Stomach (tissue), 8 donors: ENCODE measurements at regions not wholly inside any gene's neighbourhood (a gene's known extent, or its start where the extent isn't known, plus 50 kb on each side); places are given as distances from the start of the nearest gene placed in this dataset.

ENCODE experiments used
- DNase-seq, 2 donors: peaks; one replicate each; pipeline versions ENCODE4 v3.0.0 to v3.0.0-alpha.2; 2013 to 2019
- H3K27ac ChIP-seq, 5 donors: fragments of 200-600 bp in 4 of 5; sonication (generic) in 4 of 5; one replicate each; pipeline ENCODE4 v1.5.1; 2013 to 2019; ENCODE audit warnings: mild to moderate bottlenecking in 1 of 5, moderate library complexity in 1 of 5
- H3K27me3 ChIP-seq, 3 donors: fragments of 200-600 bp; sonication (generic); one replicate each; pipeline ENCODE4 v1.5.1; 2017 to 2019; ENCODE audit warnings: mixed run types in 1 of 3
- H3K36me3 ChIP-seq, 4 donors: fragments of 200-600 bp; sonication (generic); 1 replicate in 3 of 4; 2 replicates in 1 of 4; pipeline ENCODE4 v1.5.1; 2016 to 2019
- H3K4me1 ChIP-seq, 4 donors: fragments of 200-600 bp; sonication (generic); one replicate each; pipeline ENCODE4 v1.5.1; 2016 to 2019
- H3K4me3 ChIP-seq, 4 donors: fragments of 200-600 bp; sonication (generic) in 3 of 4; one replicate each; pipeline ENCODE4 v1.5.1; 2016 to 2019; ENCODE audit warnings: mild to moderate bottlenecking in 1 of 4
- H3K9me3 ChIP-seq, 4 donors: fragments of 200-600 bp; sonication (generic); one replicate each; pipeline ENCODE4 v1.5.1; 2016 to 2019
- EP300 ChIP-seq: sonication (generic); formaldehyde crosslinking; IDR thresholded peaks from one replicate; pipeline ENCODE4 v1.6.1; 2017; ENCODE audit warnings: antibody characterized with exemption
- POLR2A ChIP-seq, 4 donors: fragments of 450-650 bp; IDR thresholded peaks; one replicate each; pipeline ENCODE4 v1.6.1; 2016; ENCODE audit warnings: antibody characterized with exemption in 4 of 4, control low read depth in 2 of 4, mild to moderate bottlenecking in 1 of 4, moderate library complexity in 1 of 4
- POLR2AphosphoS5 ChIP-seq, 3 donors: sonication (generic); formaldehyde crosslinking; IDR thresholded peaks; one replicate each; pipeline ENCODE4 v1.6.1; 2016; ENCODE audit warnings: antibody characterized with exemption in 3 of 3
- WGBS, 5 donors: extraction: QIAGEN DNeasy Blood & Tissue Kit in 3 of 5; methylation state at CpG; one replicate each; pipeline versions ENCODE4 v1.1.5 to v1.1.7; 2013 to 2018; 5-methylcytosine and 5-hydroxymethylcytosine counted together
- intact Hi-C: fragments of 100-400 bp; cut with DNase I; formaldehyde crosslinking; loops from one replicate; pipeline ENCODE4 v1.15.1; 2023; ENCODE audit warnings: low total_unique reads
- TF ChIP-seq, protein P1 (sequence below), 7 experiments: fragments of 450-650 bp in 4 of 7; fragments of 200-600 bp in 3 of 7; sonication (generic) in 3 of 7; IDR thresholded peaks; one replicate each; pipeline ENCODE4 v1.5.1; 2016 to 2019; ENCODE audit warnings: antibody characterized with exemption in 7 of 7, control low read depth in 2 of 7, mild to moderate bottlenecking in 1 of 7
- donor health status: healthy with polysubstance abuse.
- donor health status: Bipolar disorder and iron deficiency.
- donor health status: healthy.

DNA sequence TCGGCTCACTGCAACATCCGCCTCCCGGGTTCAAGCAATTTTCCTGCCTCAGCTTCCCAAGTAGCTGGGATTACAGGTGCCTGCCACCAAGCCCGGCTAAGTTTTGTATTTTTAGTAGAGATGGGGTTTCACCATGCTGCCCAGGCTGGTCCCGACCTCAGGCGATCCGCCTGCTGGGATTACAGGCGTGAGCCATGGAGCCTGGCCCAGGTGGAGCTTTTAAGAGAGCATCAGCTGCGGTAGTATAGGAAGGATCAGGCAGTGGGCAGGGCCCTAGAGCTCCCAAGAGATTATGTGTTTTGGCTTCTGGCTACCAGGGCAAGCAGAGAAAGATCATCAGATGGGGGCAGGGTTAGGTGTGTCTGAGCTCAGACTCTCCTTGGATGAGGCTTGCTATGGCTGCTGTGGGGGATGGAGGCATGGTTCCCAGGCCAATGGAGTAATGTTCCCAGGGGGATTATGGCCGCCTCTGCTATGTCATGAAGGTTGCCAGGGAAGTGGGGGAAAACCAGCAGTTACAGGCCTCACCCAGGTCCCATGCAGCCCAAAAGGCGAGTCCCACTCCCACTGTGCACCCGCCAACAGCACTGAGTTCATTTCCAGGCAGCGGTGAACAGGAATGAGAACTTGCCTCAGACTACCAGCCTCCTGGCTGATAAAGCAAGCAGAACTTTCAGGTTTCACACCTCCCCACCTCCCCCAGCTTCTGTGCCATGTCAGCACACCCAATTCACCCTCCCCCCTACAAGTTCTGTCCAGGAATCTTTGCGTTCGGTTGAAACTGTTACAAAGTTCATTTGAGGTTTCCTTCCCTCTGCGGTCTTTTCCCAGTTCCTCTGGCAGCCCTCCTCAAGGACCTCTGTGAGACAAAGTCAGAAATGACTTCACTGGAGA, 507.6 kb downstream of the SPATA31D1 start:
- TF ChIP-seq, protein P1, sequence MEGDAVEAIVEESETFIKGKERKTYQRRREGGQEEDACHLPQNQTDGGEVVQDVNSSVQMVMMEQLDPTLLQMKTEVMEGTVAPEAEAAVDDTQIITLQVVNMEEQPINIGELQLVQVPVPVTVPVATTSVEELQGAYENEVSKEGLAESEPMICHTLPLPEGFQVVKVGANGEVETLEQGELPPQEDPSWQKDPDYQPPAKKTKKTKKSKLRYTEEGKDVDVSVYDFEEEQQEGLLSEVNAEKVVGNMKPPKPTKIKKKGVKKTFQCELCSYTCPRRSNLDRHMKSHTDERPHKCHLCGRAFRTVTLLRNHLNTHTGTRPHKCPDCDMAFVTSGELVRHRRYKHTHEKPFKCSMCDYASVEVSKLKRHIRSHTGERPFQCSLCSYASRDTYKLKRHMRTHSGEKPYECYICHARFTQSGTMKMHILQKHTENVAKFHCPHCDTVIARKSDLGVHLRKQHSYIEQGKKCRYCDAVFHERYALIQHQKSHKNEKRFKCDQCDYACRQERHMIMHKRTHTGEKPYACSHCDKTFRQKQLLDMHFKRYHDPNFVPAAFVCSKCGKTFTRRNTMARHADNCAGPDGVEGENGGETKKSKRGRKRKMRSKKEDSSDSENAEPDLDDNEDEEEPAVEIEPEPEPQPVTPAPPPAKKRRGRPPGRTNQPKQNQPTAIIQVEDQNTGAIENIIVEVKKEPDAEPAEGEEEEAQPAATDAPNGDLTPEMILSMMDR (IDR thresholded peaks at IDR 0.05), result no peak
- TF ChIP-seq EP300 (no peak), POLR2AphosphoS5 (IDR thresholded peaks at IDR 0.05) (no peak), POLR2A (IDR thresholded peaks at IDR 0.05) (no peak)
- Histone ChIP-seq H3K4me3 (no peak overlapping the region), H3K36me3 (no peaks in the 10 kb centered on the region), H3K27ac (no peak overlapping the region), H3K4me1 (no peaks in the 10 kb centered on the region), H3K9me3 (peaks cover 0 to 2% (median 0%) of the 10 kb centered on the region in 4 donors), H3K27me3 (no peaks in the 10 kb centered on the region)
- 80 to 85% (median 82%) methylated on average over 15 to 16 of the region's 16 CpGs for WGBS, 5 donors
- no peak for DNase-seq
- intact Hi-C loops, result no loop called here

DNA sequence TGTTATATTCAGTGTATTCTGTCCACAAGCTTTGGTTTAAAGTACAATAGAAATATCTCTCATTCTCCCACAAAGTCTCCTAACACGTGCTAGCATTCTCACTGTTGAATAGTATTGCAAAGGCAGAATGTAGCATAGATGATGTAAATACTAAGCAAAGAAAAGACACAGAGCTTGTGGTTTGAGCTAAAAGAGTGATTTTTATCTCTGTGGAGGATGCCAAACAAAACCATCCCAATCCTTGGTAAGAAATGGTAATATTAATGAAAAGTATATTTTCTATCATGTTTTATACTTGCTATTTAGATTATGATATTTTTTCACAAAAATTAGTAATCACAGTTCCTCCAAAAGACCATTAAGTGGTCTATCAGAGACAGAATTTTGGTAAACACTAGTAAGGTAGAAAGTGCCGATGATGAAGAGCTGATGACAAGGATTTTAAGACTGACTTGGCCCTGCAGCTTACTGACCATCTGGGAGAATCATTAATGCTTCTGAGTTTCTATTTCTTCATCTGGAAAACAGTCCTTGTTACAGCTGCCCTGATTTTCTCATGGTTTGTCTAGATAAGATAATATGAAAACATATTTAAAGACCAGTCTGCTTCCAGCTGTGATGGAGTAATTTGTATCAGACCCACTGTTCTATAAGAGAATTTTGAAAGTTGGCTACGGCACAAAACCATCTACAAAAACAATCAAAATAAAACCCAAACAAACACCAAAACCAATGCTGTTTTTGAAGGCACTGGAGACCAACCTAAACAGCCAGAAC, 510.2 kb downstream of the SPATA31D1 start:
- H3K9me3 ChIP-seq, result peaks cover 0 to 5% (median 0%) of the 10 kb centered on the region in 4 donors
- TF ChIP-seq POLR2AphosphoS5 (IDR thresholded peaks at IDR 0.05) (no peak), EP300 (no peak), POLR2A (IDR thresholded peaks at IDR 0.05) (no peak)
- TF ChIP-seq, protein P1 (IDR thresholded peaks at IDR 0.05), result no peak
- intact Hi-C loops, result no loop called here
- no peak overlapping the region for H3K4me3 ChIP-seq
- no peak for DNase-seq
- H3K4me1 ChIP-seq, result no peaks in the 10 kb centered on the region
- H3K36me3 ChIP-seq, result no peaks in the 10 kb centered on the region
- no peak overlapping the region for H3K27ac ChIP-seq
- H3K27me3 ChIP-seq, result no peaks in the 10 kb centered on the region
- WGBS, 5 donors, result 76 to 84% (median 80%) methylated on average over 3 of the region's 3 CpGs

DNA sequence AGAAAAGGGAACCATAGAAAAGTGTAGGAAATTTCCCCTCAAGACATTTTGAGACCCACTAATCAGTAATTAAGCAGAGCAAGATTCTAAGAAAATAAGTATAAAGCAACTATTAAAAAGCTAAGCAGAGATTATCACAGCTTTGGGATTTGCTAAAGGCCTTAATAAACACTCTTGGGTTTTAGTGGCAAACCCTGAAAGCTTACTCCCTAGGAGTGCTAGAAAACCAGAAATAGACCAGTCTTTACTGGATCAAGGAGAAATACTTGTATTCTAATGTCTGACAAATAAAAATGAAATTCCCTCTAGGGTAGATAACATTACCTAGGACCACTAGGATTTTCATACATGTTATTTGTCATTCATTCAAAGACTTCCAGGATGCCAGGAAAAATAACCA, 510.8 kb downstream of the SPATA31D1 start:
- TF ChIP-seq, protein P1 (IDR thresholded peaks at IDR 0.05), result no peak
- no peak for TF ChIP-seq EP300
- no peak for TF ChIP-seq POLR2AphosphoS5 (IDR thresholded peaks at IDR 0.05)
- no peak for TF ChIP-seq POLR2A (IDR thresholded peaks at IDR 0.05)
- H3K36me3 ChIP-seq, result no peaks in the 10 kb centered on the region
- H3K27me3 ChIP-seq, result no peaks in the 10 kb centered on the region
- H3K4me3 ChIP-seq, result no peak overlapping the region
- no peak overlapping the region for H3K27ac ChIP-seq
- no peaks in the 10 kb centered on the region for H3K4me1 ChIP-seq
- intact Hi-C loops, result no loop called here
- peaks cover 0 to 5% (median 0%) of the 10 kb centered on the region in 4 donors for H3K9me3 ChIP-seq
- no peak for DNase-seq

DNA sequence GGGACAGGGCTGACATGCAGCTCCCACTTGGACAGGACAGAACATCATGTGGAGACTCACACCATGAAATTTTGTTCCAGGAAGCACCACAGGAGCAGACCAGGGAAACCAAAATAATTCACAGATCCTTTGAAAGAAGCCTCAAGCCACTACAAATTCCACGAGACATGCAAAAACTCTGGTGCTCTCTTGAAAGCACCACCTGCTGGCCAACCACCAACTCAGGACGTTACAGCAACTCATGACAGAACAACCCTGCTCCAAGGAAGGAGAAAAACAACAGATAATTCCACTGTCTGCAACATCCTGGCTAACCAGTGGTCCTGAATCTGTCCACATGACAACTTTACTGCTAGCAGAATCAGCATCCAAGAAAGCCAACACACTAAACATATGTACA, 516.0 kb downstream of the SPATA31D1 start:
- Histone ChIP-seq H3K9me3 (peaks cover 0 to 17% (median 5%) of the 10 kb centered on the region in 4 donors), H3K27ac (no peak overlapping the region), H3K27me3 (no peaks in the 10 kb centered on the region), H3K4me3 (no peak overlapping the region), H3K4me1 (no peaks in the 10 kb centered on the region), H3K36me3 (no peaks in the 10 kb centered on the region)
- intact Hi-C loops, result no loop called here
- TF ChIP-seq POLR2AphosphoS5 (IDR thresholded peaks at IDR 0.05), result no peak
- no peak for TF ChIP-seq POLR2A (IDR thresholded peaks at IDR 0.05)
- TF ChIP-seq, protein P1 (IDR thresholded peaks at IDR 0.05), result no peak
- no peak for TF ChIP-seq EP300
- 53 to 88% (median 77%) methylated on average over 2 of the region's 2 CpGs for WGBS, 5 donors
- no peak for DNase-seq
